PC-3 (cell line): ENCODE measurements at regions not wholly inside any gene's neighbourhood (a gene's known extent, or its start where the extent isn't known, plus 50 kb on each side); places are given as distances from the start of the nearest gene placed in this dataset.
A peak's percentile ranks its signal among the peaks of the same experiment; 100 is the strongest.

Experiments
- ATAC-seq: fragments of 200-7000 bp; cut with Tn5 transposase; 2 replicates; pipeline ENCODE4 v1.9.1; 2020; ENCODE audit warnings: mild to moderate bottlenecking, moderate library complexity
- BruUV-seq: library from RNA; stranded (reverse); fragments of 400-500 nt; replicated peaks from 2 replicates; lab custom pipeline; 2021; lab: Mats Ljungman, UMichigan
- CTCF ChIA-PET: fragments of 300-600 bp; sonication (Branson Sonifier 250); formaldehyde crosslinking; loops from one replicate; lab custom pipeline; 2022; ENCODE audit warnings: antibody characterized with exemption; lab: Charles Lee
- POLR2A ChIA-PET: fragments of 300-600 bp; sonication (Branson Sonifier 250); formaldehyde crosslinking; loops from one replicate; lab custom pipeline; 2022; ENCODE audit warnings: antibody characterized with exemption; ENCODE audit not compliant: unreplicated experiment; lab: Charles Lee
- DNase-seq: peaks from one replicate; pipeline ENCODE4 v3.0.0-alpha.2; 2015
- H2AFZ ChIP-seq: fragments of 300-600 bp; sonication (generic); 2 replicates; pipeline ENCODE4 v1.6.0; 2016; ENCODE audit warnings: antibody characterized with exemption, low read length
- H3F3A ChIP-seq: fragments of 300-600 bp; sonication (generic); one replicate; pipeline ENCODE4 v1.6.0; 2017; ENCODE audit warnings: antibody characterized with exemption, low read length, control low read depth, mild to moderate bottlenecking; ENCODE audit not compliant: unreplicated experiment
- H3K27ac ChIP-seq: fragments of 300-600 bp; sonication (generic); 2 replicates; pipeline ENCODE4 v1.5.1; 2016; ENCODE audit warnings: mild to moderate bottlenecking, low read length
- H3K27me3 ChIP-seq: fragments of 300-600 bp; sonication (generic); 2 replicates; pipeline ENCODE4 v1.6.1; 2016; ENCODE audit warnings: low read length, mixed read lengths
- H3K36me3 ChIP-seq: fragments of 300-600 bp; sonication (generic); 2 replicates; pipeline ENCODE4 v1.6.1; 2016; ENCODE audit warnings: low read depth, mixed run types, low read length, mixed read lengths
- H3K4me1 ChIP-seq: fragments of 300-600 bp; sonication (generic); 2 replicates; pipeline ENCODE4 v1.5.1; 2016; ENCODE audit warnings: low read length; ENCODE audit not compliant: insufficient read depth
- H3K4me2 ChIP-seq: fragments of 300-600 bp; sonication (generic); 2 replicates; pipeline ENCODE4 v1.6.0; 2016; ENCODE audit warnings: low read length
- H3K4me3 ChIP-seq: fragments of 300-600 bp; sonication (generic); 2 replicates; pipeline ENCODE4 v1.5.1; 2016; ENCODE audit warnings: mild to moderate bottlenecking, low read length, mixed read lengths
- H3K79me2 ChIP-seq: fragments of 300-600 bp; sonication (generic); 2 replicates; pipeline ENCODE4 v1.6.1; 2017; ENCODE audit warnings: low read length, mixed read lengths
- H3K9ac ChIP-seq: fragments of 300-600 bp; sonication (generic); 2 replicates; pipeline ENCODE4 v1.6.0; 2016; ENCODE audit warnings: mild to moderate bottlenecking, low read length
- H3K9me2 ChIP-seq: fragments of 300-600 bp; sonication (generic); replicated peaks from 2 replicates; pipeline ENCODE4 v1.6.1; 2016; ENCODE audit warnings: mixed run types, low read length, mixed read lengths
- H3K9me3 ChIP-seq: fragments of 300-600 bp; sonication (generic); 2 replicates; pipeline ENCODE4 v1.6.1; 2016; ENCODE audit warnings: low read length, mixed read lengths
- H4K20me1 ChIP-seq: fragments of 300-600 bp; sonication (generic); 2 replicates; pipeline ENCODE4 v1.6.1; 2016; ENCODE audit warnings: low read length, mixed read lengths
- CTCF ChIP-seq: fragments of 300-600 bp; sonication (generic); conservative IDR thresholded peaks from 2 replicates; pipeline ENCODE4 v1.5.1; 2017; ENCODE audit warnings: antibody characterized with exemption, low read depth, mild to moderate bottlenecking, low read length
- EZH2 ChIP-seq: fragments of 300-600 bp; sonication (generic); IDR thresholded peaks from one replicate; pipeline ENCODE4 v1.6.1; 2017; ENCODE audit warnings: antibody characterized with exemption, mild to moderate bottlenecking, low read length; ENCODE audit not compliant: unreplicated experiment
- EZH2phosphoT487 ChIP-seq: fragments of 300-600 bp; sonication (generic); IDR thresholded peaks from 2 replicates; pipeline ENCODE4 v1.6.1; 2018; ENCODE audit warnings: mild to moderate bottlenecking, antibody characterized with exemption, low read length, borderline replicate concordance
- intact Hi-C: fragments of 100-400 bp; cut with micrococcal nuclease; formaldehyde crosslinking; loops from 2 replicates; pipeline ENCODE4 v1.9.0; 2023

DNA sequence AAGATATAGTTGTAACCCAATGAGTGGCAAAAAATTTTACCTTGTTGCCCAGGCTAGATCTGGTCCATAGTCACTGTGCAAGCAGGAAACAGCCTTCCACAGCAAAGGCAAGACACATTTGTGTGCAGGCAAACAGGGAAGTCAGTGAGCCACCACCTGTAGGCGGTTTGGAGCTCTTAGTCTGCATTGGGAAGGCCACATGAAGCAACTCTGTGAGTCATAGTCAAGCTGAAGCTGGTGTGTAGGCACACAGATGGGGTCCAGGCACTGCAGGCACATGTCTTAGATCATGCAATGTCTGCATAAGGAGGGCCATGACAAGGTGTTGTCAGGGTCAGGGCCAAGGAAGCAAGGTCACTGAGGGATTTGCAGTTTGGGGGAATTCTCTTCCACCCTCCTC, 543.2 kb upstream of the EPHA7 start:
- POLR2A ChIA-PET, result no interaction called here
- DNase-seq, result peak; percentile 1
- Histone ChIP-seq H3K9me2 (no peaks in the 10 kb centered on the region), H3K4me2 (no peak overlapping the region), H3K36me3 (no peaks in the 10 kb centered on the region), H3K27me3 (no peaks in the 10 kb centered on the region), H3F3A (no peaks in the 10 kb centered on the region), H3K9me3 (no peaks in the 10 kb centered on the region), H3K27ac (no peak overlapping the region), H3K4me1 (no peaks in the 10 kb centered on the region), H3K9ac (no peak overlapping the region), H4K20me1 (no peaks in the 10 kb centered on the region), H3K79me2 (no peaks in the 10 kb centered on the region), H3K4me3 (no peak overlapping the region), H2AFZ (no peak overlapping the region)
- CTCF ChIA-PET, result no interaction called here
- TF ChIP-seq EZH2, result no peak
- no peak for TF ChIP-seq EZH2phosphoT487
- no peak for TF ChIP-seq CTCF
- intact Hi-C loops, result no loop called here
- no peak for ATAC-seq
- no TSS peak for BruUV-seq

DNA sequence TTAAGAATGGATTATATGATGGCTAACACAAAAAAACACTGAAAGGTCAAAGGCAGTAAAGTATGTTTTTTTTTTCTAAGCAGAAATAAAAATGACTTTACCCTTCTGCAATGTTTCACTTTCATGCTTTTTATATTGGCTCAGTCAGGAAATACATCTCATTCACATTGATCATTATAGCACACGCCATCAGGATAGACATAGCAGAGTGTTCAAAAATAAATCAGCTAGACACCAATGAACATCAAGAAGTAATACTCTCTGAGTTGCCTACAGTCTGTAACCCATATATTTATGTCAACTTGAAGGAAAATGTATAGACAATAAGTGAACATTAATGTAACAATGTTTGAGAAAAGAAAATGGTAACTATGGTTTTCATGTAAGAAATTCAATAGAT, 535.2 kb upstream of the EPHA7 start:
- Histone ChIP-seq H3K27me3 (no peaks in the 10 kb centered on the region), H2AFZ (no peak overlapping the region), H3K79me2 (no peaks in the 10 kb centered on the region), H3K9me2 (no peaks in the 10 kb centered on the region), H3K9me3 (no peaks in the 10 kb centered on the region), H3K4me3 (no peak overlapping the region), H3K4me1 (no peaks in the 10 kb centered on the region), H3K4me2 (no peak overlapping the region), H3F3A (no peaks in the 10 kb centered on the region), H3K36me3 (no peaks in the 10 kb centered on the region), H4K20me1 (no peaks in the 10 kb centered on the region), H3K9ac (no peak overlapping the region), H3K27ac (no peak overlapping the region)
- no TSS peak for BruUV-seq
- CTCF ChIA-PET, result no interaction called here
- intact Hi-C loops, result no loop called here
- ATAC-seq, result no peak
- no peak for TF ChIP-seq EZH2phosphoT487
- POLR2A ChIA-PET, result no interaction called here
- no peak for DNase-seq

DNA sequence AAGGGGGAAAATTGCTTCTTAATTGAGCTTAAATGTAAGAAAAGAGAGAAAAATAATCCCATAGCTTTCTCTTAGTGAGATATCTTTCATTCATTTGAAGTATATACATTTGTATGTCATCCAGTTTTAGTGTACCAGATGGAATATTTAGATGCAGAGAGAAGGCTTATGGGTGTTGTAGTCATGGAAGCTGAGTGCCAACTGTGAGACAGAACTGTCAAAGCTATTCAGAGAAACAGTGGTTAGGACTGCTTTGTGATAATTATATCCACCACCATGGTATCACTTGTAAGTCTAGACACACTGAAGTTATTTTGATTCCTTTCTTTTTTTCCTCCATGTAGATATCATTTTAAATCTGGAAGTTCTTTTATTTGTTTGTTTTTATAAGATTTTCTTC, 524.3 kb upstream of the EPHA7 start:
- H2AFZ ChIP-seq, result no peak overlapping the region
- ATAC-seq (no peak), DNase-seq (no peak)
- H3K9ac ChIP-seq, result no peak overlapping the region
- ChIA-PET CTCF (no interaction called here), POLR2A (no interaction called here)
- TF ChIP-seq CTCF, result no peak
- TF ChIP-seq EZH2phosphoT487, result no peak
- no peak for TF ChIP-seq EZH2
- no peaks in the 10 kb centered on the region for H3K4me1 ChIP-seq
- H4K20me1 ChIP-seq, result no peaks in the 10 kb centered on the region
- no peaks in the 10 kb centered on the region for H3K27me3 ChIP-seq
- intact Hi-C loops, result no loop called here
- no peaks in the 10 kb centered on the region for H3K79me2 ChIP-seq
- no peaks in the 10 kb centered on the region for H3K9me3 ChIP-seq
- no peak overlapping the region for H3K4me3 ChIP-seq
- no peak overlapping the region for H3K4me2 ChIP-seq
- no peaks in the 10 kb centered on the region for H3K9me2 ChIP-seq
- BruUV-seq, result no TSS peak
- no peaks in the 10 kb centered on the region for H3F3A ChIP-seq
- no peak overlapping the region for H3K27ac ChIP-seq
- no peaks in the 10 kb centered on the region for H3K36me3 ChIP-seq
